H1 (cell line): ENCODE measurements at regions not wholly inside any gene's neighbourhood (a gene's known extent, or its start where the extent isn't known, plus 50 kb on each side); places are given as distances from the start of the nearest gene placed in this dataset.

Experiments
- CTCF ChIA-PET: fragments of 300-600 bp; sonication (Branson Sonifier 250); formaldehyde crosslinking; loops from one replicate; lab custom pipeline; 2021; ENCODE audit not compliant: partially characterized antibody; lab: Charles Lee
- POLR2A ChIA-PET: fragments of 300-600 bp; sonication (Branson Sonifier 250); formaldehyde crosslinking; loops from one replicate; lab custom pipeline; 2021; ENCODE audit warnings: inconsistent platforms; ENCODE audit not compliant: partially characterized antibody; lab: Charles Lee
- DNase-seq, 2 experiments: peaks; one replicate each; pipeline versions ENCODE4 v3.0.0 to v3.0.0-alpha.2; 2010 to 2022; ENCODE audit warnings: low spot score in 2 of 2, low read depth in 1 of 2, mixed read lengths in 1 of 2
- FAIRE-seq: peaks from 2 replicates; lab custom pipeline; 2011; peaks lifted over from hg19 to GRCh38; lab: Jason Lieb, UNC
- H2AFZ ChIP-seq: 2 replicates; pipeline ENCODE4 v1.8.1; 2012; ENCODE audit warnings: low read length, inconsistent platforms
- H2AK5ac ChIP-seq: 2 replicates; pipeline ENCODE4 v1.6.1; 2013; ENCODE audit warnings: low read depth, low read length
- H2BK120ac ChIP-seq: replicated peaks from 2 replicates; pipeline ENCODE3; 2013; ENCODE audit warnings: low read depth, low read length, inconsistent platforms
- H2BK12ac ChIP-seq: 2 replicates; pipeline ENCODE4 v1.6.1; 2013; ENCODE audit warnings: low read depth, low read length
- H2BK15ac ChIP-seq: 2 replicates; pipeline ENCODE4 v1.6.1; 2013; ENCODE audit warnings: low read length
- H2BK20ac ChIP-seq: 2 replicates; pipeline ENCODE4 v1.6.1; 2013; ENCODE audit warnings: low read length
- H2BK5ac ChIP-seq: 2 replicates; pipeline ENCODE4 v1.6.1; 2013; ENCODE audit warnings: low read depth, low read length
- H3K14ac ChIP-seq: 2 replicates; pipeline ENCODE4 v1.6.1; 2013; ENCODE audit warnings: inconsistent platforms; ENCODE audit not compliant: insufficient read length
- H3K18ac ChIP-seq: 2 replicates; pipeline ENCODE4 v1.6.1; 2013; ENCODE audit warnings: low read length; ENCODE audit errors: extremely low read depth
- H3K23ac ChIP-seq: 2 replicates; pipeline ENCODE4 v1.6.1; 2013; ENCODE audit warnings: inconsistent platforms; ENCODE audit not compliant: insufficient read length
- H3K23me2 ChIP-seq: 2 replicates; pipeline ENCODE4 v1.6.1; 2013; ENCODE audit warnings: low read depth, low read length
- H3K27ac ChIP-seq: 2 replicates; pipeline ENCODE4 v1.6.1; 2011; ENCODE audit warnings: low read depth, low read length, inconsistent platforms
- H3K27me3 ChIP-seq, 4 experiments: replicated peaks in 1 of 4; 1 replicate in 1 of 4; 2 replicates in 3 of 4; pipeline versions ENCODE4 v1.6.1 to v1.8.1; 2011 to 2013; ENCODE audit warnings: low read length in 3 of 4, mild to moderate bottlenecking in 3 of 4, inconsistent platforms in 2 of 4, mixed read lengths in 2 of 4, moderate library complexity in 1 of 4; ENCODE audit not compliant: control insufficient read depth in 3 of 4, insufficient read depth in 3 of 4; ENCODE audit errors: extremely low read depth in 1 of 4
- H3K36me3 ChIP-seq, 4 experiments: 2 replicates each; pipeline versions ENCODE4 v1.6.1 to v1.8.1; 2011 to 2013; ENCODE audit warnings: mild to moderate bottlenecking in 4 of 4, low read length in 3 of 4, moderate library complexity in 2 of 4, control low read depth in 1 of 4, inconsistent platforms in 1 of 4; ENCODE audit not compliant: insufficient read depth in 4 of 4, control insufficient read depth in 2 of 4
- H3K4ac ChIP-seq: replicated peaks from 2 replicates; pipeline ENCODE3; 2013; ENCODE audit warnings: low read length, low read depth, mixed read lengths, inconsistent platforms; ENCODE audit not compliant: insufficient read length
- H3K4me1 ChIP-seq, 4 experiments: replicated peaks in 1 of 4; 1 replicate in 1 of 4; 2 replicates in 3 of 4; pipeline versions ENCODE4 v1.6.1 to v1.8.1; 2011 to 2013; ENCODE audit warnings: low read length in 3 of 4, inconsistent platforms in 2 of 4, mixed read lengths in 1 of 4; ENCODE audit not compliant: insufficient read depth in 4 of 4, control insufficient read depth in 3 of 4
- H3K4me2 ChIP-seq, 2 experiments: 2 replicates each; pipeline versions ENCODE4 v1.6.1 to v1.8.1; 2011 to 2013; ENCODE audit warnings: low read depth in 2 of 2, low read length in 2 of 2, control low read depth in 1 of 2, inconsistent platforms in 1 of 2, mild to moderate bottlenecking in 1 of 2; ENCODE audit not compliant: insufficient read depth in 1 of 2
- H3K4me3 ChIP-seq, 4 experiments: fragments of 200-600, 300-600 bp in 1 of 4; sonication (generic), shearing (Covaris generic), sonication (Bioruptor Twin) in 1 of 4; 2 replicates each; pipeline versions ENCODE4 v1.5.1 to v1.8.1; 2011 to 2016; ENCODE audit warnings: low read length in 4 of 4, low read depth in 3 of 4, control low read depth in 2 of 4, inconsistent platforms in 2 of 4, mild to moderate bottlenecking in 2 of 4, mixed read lengths in 1 of 4, moderate library complexity in 1 of 4; ENCODE audit not compliant: insufficient read depth in 2 of 4; ENCODE audit errors: extremely low read depth in 1 of 4
- H3K56ac ChIP-seq: replicated peaks from 2 replicates; pipeline ENCODE3; 2013; ENCODE audit warnings: low read depth, mild to moderate bottlenecking, mixed read lengths, low read length, inconsistent platforms; ENCODE audit not compliant: insufficient read length
- H3K79me1 ChIP-seq: 2 replicates; pipeline ENCODE4 v1.6.1; 2013; ENCODE audit warnings: low read depth, low read length, control low read depth
- H3K79me2 ChIP-seq, 2 experiments: 2 replicates each; pipeline versions ENCODE4 v1.6.1 to v1.8.1; 2012 to 2013; ENCODE audit warnings: low read length in 2 of 2, mild to moderate bottlenecking in 2 of 2, inconsistent platforms in 1 of 2; ENCODE audit not compliant: insufficient read depth in 2 of 2, control insufficient read depth in 1 of 2
- H3K9ac ChIP-seq, 4 experiments: replicated peaks in 1 of 4; 1 replicate in 1 of 4; 2 replicates in 3 of 4; pipeline versions ENCODE4 v1.6.1 to v1.8.1; 2011 to 2013; ENCODE audit warnings: low read depth in 3 of 4, low read length in 3 of 4, control low read depth in 2 of 4, mild to moderate bottlenecking in 2 of 4, moderate library complexity in 2 of 4, inconsistent platforms in 1 of 4; ENCODE audit errors: extremely low read depth in 1 of 4
- H3K9me3 ChIP-seq, 2 experiments: 2 replicates each; pipeline versions ENCODE4 v1.6.1 to v1.8.1; 2012 to 2013; ENCODE audit warnings: mild to moderate bottlenecking in 2 of 2, moderate library complexity in 2 of 2, control low read depth in 1 of 2, inconsistent platforms in 1 of 2, low read depth in 1 of 2, low read length in 1 of 2, mixed read lengths in 1 of 2; ENCODE audit not compliant: insufficient read depth in 2 of 2
- H4K20me1 ChIP-seq, 2 experiments: replicated peaks in 1 of 2; 2 replicates each; pipeline versions ENCODE3 to v1.8.1; 2011 to 2013; ENCODE audit warnings: inconsistent platforms in 2 of 2, low read length in 2 of 2, mild to moderate bottlenecking in 1 of 2; ENCODE audit not compliant: insufficient read depth in 2 of 2, control insufficient read depth in 1 of 2
- H4K5ac ChIP-seq: 2 replicates; pipeline ENCODE4 v1.6.1; 2013; ENCODE audit warnings: low read length, low read depth, mixed read lengths, inconsistent platforms; ENCODE audit not compliant: insufficient read length
- H4K8ac ChIP-seq: 2 replicates; pipeline ENCODE4 v1.8.0; 2013; ENCODE audit warnings: mild to moderate bottlenecking, moderate library complexity, low read length, inconsistent platforms; ENCODE audit not compliant: insufficient read depth; ENCODE audit errors: extremely low read depth
- H4K91ac ChIP-seq: replicated peaks from 2 replicates; pipeline ENCODE3; 2013; ENCODE audit warnings: low read length, mixed read lengths, inconsistent platforms; ENCODE audit not compliant: insufficient read length
- BACH1 ChIP-seq: IDR thresholded peaks from 2 replicates; pipeline ENCODE4 v1.6.1; 2012; ENCODE audit warnings: low read length, improper control_type of control experiment
- CHD1 ChIP-seq: IDR thresholded peaks from 2 replicates; pipeline ENCODE4 v1.6.1; 2012; ENCODE audit warnings: low read depth, low read length, improper control_type of control experiment
- GTF2F1 ChIP-seq: IDR thresholded peaks from 2 replicates; pipeline ENCODE4 v1.6.1; 2012; ENCODE audit warnings: low read depth, low read length, improper control_type of control experiment, borderline replicate concordance
- MAFK ChIP-seq: IDR thresholded peaks from 2 replicates; pipeline ENCODE4 v1.6.1; 2012; ENCODE audit warnings: low read depth, mild to moderate bottlenecking, improper control_type of control experiment, low read length
- MAX ChIP-seq: IDR thresholded peaks from 2 replicates; pipeline ENCODE4 v1.6.1; 2012; ENCODE audit warnings: inconsistent platforms
- POLR2AphosphoS5 ChIP-seq: IDR thresholded peaks from 2 replicates; pipeline ENCODE4 v1.6.1; 2011; ENCODE audit warnings: low read depth, low read length
- SRF ChIP-seq: IDR thresholded peaks from 2 replicates; pipeline ENCODE4 v1.6.1; 2011; ENCODE audit warnings: mild to moderate bottlenecking, low read depth, low read length, moderate library complexity
- SUZ12 ChIP-seq: fragments of 200-600 bp; sonication (generic); IDR thresholded peaks from 2 replicates; pipeline ENCODE4 v1.6.1; 2012; ENCODE audit warnings: mild to moderate bottlenecking, inconsistent platforms, low read length, moderate library complexity, mixed read lengths
- USF2 ChIP-seq: IDR thresholded peaks from 2 replicates; pipeline ENCODE4 v1.6.1; 2011; ENCODE audit warnings: low read length, improper control_type of control experiment
- YY1 ChIP-seq: IDR thresholded peaks from 2 replicates; pipeline ENCODE4 v1.6.1; 2011; ENCODE audit warnings: low read depth, mild to moderate bottlenecking, low read length
- ZNF274 ChIP-seq: IDR thresholded peaks from 2 replicates; pipeline ENCODE4 v1.7.0; 2012; ENCODE audit warnings: low read length, borderline replicate concordance; ENCODE audit errors: extremely low read depth
- WGBS, 2 experiments: shearing (Covaris generic) in 1 of 2; methylation state at CpG; one replicate each; pipeline versions ENCODE4 v1.1.6 to v1.1.7; 2013 to 2015; ENCODE audit warnings: low lambda C conversion rate in 2 of 2, mixed read lengths in 2 of 2, inconsistent platforms in 1 of 2, low coverage in 1 of 2, missing lambda C conversion rate in 1 of 2; ENCODE audit not compliant: insufficient replicate concordance in 2 of 2, insufficient coverage in 1 of 2, insufficient read length in 1 of 2; ENCODE audit errors: extremely low coverage in 1 of 2, missing lambda C conversion rate in 1 of 2; 5-methylcytosine and 5-hydroxymethylcytosine counted together

- Histone ChIP-seq H3K4me3 (no peak overlapping the region), H3K18ac (no peak overlapping the region), H2AK5ac (no peak overlapping the region), H4K20me1 (no peaks in the 10 kb centered on the region), H2AFZ (no peak overlapping the region), H3K23ac (no peak overlapping the region), H3K79me1 (no peaks in the 10 kb centered on the region), H3K14ac (no peak overlapping the region), H3K27ac (no peak overlapping the region), H4K5ac (no peak overlapping the region), H3K36me3 (no peaks in the 10 kb centered on the region), H3K9ac (no peak overlapping the region), H2BK120ac (no peak overlapping the region), H3K4me2 (no peak overlapping the region), H3K9me3 (no peaks in the 10 kb centered on the region), H3K23me2 (no peaks in the 10 kb centered on the region), H4K8ac (no peak overlapping the region), H3K79me2 (no peaks in the 10 kb centered on the region), H3K4ac (no peak overlapping the region), H3K56ac (no peak overlapping the region), H2BK15ac (no peak overlapping the region), H4K91ac (no peak overlapping the region), H3K27me3 (no peaks in the 10 kb centered on the region), H2BK20ac (no peak overlapping the region), H2BK12ac (no peak overlapping the region), H3K4me1 (no peaks in the 10 kb centered on the region), H2BK5ac (no peak overlapping the region)
- DNase-seq (no peak), FAIRE-seq (no peak)
- WGBS, 2 experiments: 91% methylated on average over 2 of the region's 2 CpGs; no CpG with 5 or more reads in 1 of the 2 experiments
- CTCF ChIA-PET: no interaction called here
- POLR2A ChIA-PET: no interaction called here
- TF ChIP-seq SRF (no peak), USF2 (no peak), SUZ12 (no peak), CHD1 (no peak), YY1 (no peak), BACH1 (no peak), GTF2F1 (no peak), MAX (no peak), MAFK (no peak), ZNF274 (no peak), POLR2AphosphoS5 (no peak)
Observed at GRCh38 chr21:17351766-17352165, 161.1 kb upstream of the CXADR start.
